Mesodermal cell (in vitro differentiated cells): ENCODE measurements at regions not wholly inside any gene's neighbourhood (a gene's known extent, or its start where the extent isn't known, plus 50 kb on each side); places are given as distances from the start of the nearest gene placed in this dataset.

Experiments
- H3K27ac ChIP-seq: 2 replicates; pipeline ENCODE4 v1.7.0; 2013; ENCODE audit warnings: mild to moderate bottlenecking, low read depth, low read length, moderate library complexity; ENCODE audit not compliant: severe bottlenecking
- H3K36me3 ChIP-seq: 2 replicates; pipeline ENCODE4 v1.7.1; 2013; ENCODE audit warnings: mild to moderate bottlenecking, low read length, moderate library complexity; ENCODE audit not compliant: control insufficient read depth, insufficient read depth
- H3K4me1 ChIP-seq: one replicate; pipeline ENCODE4 v1.7.1; 2013; ENCODE audit warnings: mild to moderate bottlenecking, low read length; ENCODE audit not compliant: insufficient read depth, control insufficient read depth, poor library complexity, severe bottlenecking
- H3K4me3 ChIP-seq: 2 replicates; pipeline ENCODE4 v1.7.0; 2013; ENCODE audit warnings: low read length, control low read depth, mild to moderate bottlenecking; ENCODE audit not compliant: insufficient read depth, poor library complexity, severe bottlenecking; ENCODE audit errors: extremely low read depth
- H3K9me3 ChIP-seq: 2 replicates; pipeline ENCODE4 v1.7.1; 2013; ENCODE audit warnings: mild to moderate bottlenecking, low read length, moderate library complexity; ENCODE audit not compliant: control insufficient read depth
- WGBS, 2 experiments: methylation state at CpG; one replicate each; pipeline ENCODE4 v1.1.5; 2013; ENCODE audit warnings: missing lambda C conversion rate in 2 of 2; ENCODE audit not compliant: insufficient coverage in 2 of 2; 5-methylcytosine and 5-hydroxymethylcytosine counted together

DNA sequence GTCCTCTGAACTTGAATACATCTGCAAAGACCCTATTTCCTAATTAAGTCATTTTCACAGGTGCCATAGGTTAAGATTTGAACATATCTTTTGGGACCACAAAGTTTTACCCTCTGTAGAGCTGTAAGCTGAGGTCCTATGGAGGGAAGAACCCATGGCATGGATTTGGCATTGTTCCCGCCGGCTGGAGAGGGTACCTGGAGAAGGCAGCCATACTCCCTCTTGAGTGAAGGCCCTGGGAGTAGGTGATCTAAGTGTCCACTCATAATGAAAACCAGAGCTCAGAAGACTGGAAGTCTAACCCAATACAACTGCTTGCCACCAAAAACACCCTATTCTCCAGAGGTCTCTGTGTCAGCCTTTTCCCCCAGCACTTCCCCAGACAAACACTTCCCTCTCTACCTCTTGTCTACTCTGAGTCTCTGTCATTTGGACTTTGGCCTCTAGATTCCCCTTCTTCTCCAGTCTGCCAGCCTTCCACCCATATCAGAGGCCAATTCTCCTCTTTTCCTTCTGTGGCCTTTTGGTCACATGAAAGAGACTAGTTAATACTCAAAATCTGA is 363.9 kb downstream of the MAFB start:
- no peak overlapping the region for H3K27ac ChIP-seq
- no peaks in the 10 kb centered on the region for H3K36me3 ChIP-seq
- H3K9me3 ChIP-seq: no peaks in the 10 kb centered on the region
- H3K4me3 ChIP-seq: no peak overlapping the region
- WGBS, 2 experiments: 100% methylated on average over 1 of the region's 2 CpGs; no CpG with 5 or more reads in 1 of the 2 experiments
- H3K4me1 ChIP-seq: peaks cover 4% of the 10 kb centered on the region

DNA sequence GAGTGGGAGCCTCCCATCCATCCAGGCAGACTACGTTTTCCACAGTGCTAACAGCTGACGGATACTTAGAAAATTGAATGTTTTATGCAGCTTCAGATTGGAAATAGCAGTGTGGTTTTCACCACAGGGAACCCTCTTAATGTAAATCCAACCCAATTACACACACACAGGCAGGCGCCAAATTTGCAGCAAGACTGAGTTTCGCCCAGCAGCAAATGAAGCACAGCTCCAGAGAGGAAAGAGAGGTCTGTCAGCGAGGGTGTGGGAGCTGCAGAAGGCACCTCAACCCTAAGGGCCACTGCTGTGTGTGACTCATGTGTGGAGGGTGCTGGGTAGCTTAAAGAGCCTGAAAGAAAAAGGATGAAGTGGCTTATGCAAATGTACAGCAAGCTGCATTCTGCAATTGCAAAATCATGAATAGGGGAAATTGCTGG is 365.7 kb downstream of the MAFB start:
- Histone ChIP-seq H3K4me3 (no peak overlapping the region), H3K4me1 (peaks cover 4% of the 10 kb centered on the region), H3K9me3 (no peaks in the 10 kb centered on the region), H3K36me3 (no peaks in the 10 kb centered on the region), H3K27ac (no peak overlapping the region)
- 88% methylated on average over 1 of the region's 5 CpGs; no CpG with 5 or more reads in 1 of the 2 experiments for WGBS, 2 experiments

DNA sequence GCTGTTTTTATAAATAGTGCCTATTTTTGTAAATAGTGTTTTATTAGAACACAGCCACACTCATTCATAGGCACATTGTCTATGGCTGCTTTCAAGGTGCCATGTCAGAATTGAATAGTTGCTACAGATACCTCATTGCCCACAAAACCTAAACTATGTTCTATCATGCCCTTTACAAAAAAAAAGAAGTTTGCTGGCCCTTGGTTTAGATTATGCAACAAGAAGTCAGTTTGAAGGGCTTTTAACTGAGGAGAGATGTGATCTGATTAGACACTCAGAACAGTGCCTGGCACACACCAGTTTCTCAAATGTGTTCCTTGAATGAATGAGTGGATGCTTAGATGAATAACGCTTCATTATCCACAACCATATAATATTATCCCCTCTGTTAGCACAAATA is 366.1 kb downstream of the MAFB start:
- H3K27ac ChIP-seq: no peak overlapping the region
- H3K4me3 ChIP-seq: no peak overlapping the region
- 100% methylated on average over 1 of the region's 1 CpG; no CpG with 5 or more reads in 1 of the 2 experiments for WGBS, 2 experiments
- no peaks in the 10 kb centered on the region for H3K9me3 ChIP-seq
- H3K4me1 ChIP-seq: peaks cover 4% of the 10 kb centered on the region
- H3K36me3 ChIP-seq: no peaks in the 10 kb centered on the region

DNA sequence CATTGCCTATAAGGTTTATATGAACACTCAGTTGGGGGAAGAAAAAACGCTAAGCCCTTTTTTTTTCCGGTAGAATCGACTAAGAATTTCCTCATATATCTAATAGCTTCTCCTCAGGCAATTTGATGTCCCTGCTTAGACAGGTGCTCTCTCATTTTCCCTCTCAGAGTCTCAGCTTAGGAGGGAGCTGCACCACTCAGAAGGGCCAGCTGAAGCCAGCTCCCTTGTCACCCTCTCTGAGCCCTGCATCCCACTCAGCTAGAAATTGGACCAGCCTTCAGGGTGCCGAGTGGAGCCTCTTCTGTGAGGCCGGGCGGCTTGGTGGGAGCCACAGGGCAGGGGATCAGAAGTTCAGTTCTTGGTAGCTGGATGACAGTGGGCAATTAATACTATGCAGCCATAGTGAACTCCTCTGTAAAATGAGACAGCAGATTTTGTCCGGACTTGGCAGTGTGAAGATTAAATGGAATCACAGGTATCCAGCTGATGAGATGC is 368.5 kb downstream of the MAFB start:
- Histone ChIP-seq H3K9me3 (no peaks in the 10 kb centered on the region), H3K4me3 (no peak overlapping the region), H3K36me3 (no peaks in the 10 kb centered on the region), H3K27ac (no peak overlapping the region), H3K4me1 (peaks cover 4% of the 10 kb centered on the region)
- 82 to 96% methylated on average over 3 to 5 of the region's 7 CpGs for WGBS, 2 experiments

DNA sequence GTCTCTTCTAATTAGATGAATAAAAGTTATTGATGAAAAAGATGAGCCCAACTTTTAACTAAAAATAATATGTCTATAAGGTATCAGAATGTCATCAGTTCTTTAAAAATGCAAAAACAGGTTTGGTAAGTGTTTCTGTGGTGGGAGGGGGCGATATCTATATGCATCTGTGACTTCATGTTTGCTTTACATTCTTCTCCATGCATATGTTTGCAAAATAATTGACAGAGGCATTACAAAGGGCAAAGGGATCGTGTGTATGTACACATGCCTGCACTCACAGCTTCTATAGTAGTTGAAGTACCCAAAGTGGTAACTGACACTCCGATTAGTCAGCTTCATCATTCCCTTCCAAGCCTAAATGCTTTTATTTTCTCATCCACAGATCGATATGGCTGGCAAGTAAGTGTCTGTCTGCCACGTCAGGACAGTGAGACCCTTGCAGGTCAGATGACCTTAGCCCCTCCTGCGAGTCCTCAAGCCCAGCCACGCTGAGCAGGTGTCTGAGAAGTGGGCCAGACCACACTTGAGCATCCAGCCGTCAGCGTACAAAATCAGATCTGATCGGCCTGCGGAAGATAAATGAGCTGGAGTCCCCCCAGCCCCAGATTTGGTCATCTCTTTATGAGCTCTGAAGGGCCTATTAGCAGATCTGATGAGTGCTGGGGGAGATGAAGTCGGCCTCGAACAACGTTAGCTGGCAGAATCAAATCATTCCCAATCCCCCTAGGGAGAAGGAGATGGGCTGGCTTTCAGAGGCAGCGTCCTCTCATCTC is 369.1 kb downstream of the MAFB start:
- no peak overlapping the region for H3K27ac ChIP-seq
- H3K4me3 ChIP-seq: no peak overlapping the region
- H3K9me3 ChIP-seq: no peaks in the 10 kb centered on the region
- H3K36me3 ChIP-seq: no peaks in the 10 kb centered on the region
- H3K4me1 ChIP-seq: peaks cover 4% of the 10 kb centered on the region
- WGBS, 2 experiments: 88 to 89% methylated on average over 10 to 14 of the region's 15 CpGs

DNA sequence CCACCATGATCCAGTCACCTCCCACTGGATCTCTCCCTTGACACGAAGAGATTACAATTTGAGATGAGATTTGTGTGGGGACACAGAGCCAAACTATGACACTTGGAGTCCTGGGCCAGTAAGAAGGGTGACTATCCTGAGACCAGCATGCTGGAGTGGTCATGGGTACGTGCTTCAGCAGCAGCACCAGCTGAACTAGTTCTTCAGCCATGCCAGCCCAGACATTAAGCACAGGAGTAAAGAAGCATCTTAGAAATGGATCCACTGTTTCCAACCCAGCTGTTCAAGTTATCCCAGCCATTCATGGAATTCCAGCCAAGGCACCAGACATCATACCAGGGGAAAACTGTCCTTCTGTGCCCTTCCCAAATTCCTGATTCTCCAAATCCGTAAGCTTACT is 370.0 kb downstream of the MAFB start:
- H3K4me3 ChIP-seq: no peak overlapping the region
- no peaks in the 10 kb centered on the region for H3K9me3 ChIP-seq
- no peaks in the 10 kb centered on the region for H3K36me3 ChIP-seq
- no peak overlapping the region for H3K27ac ChIP-seq
- 83 to 94% methylated on average over 2 of the region's 3 CpGs for WGBS, 2 experiments
- peaks cover 4% of the 10 kb centered on the region for H3K4me1 ChIP-seq

DNA sequence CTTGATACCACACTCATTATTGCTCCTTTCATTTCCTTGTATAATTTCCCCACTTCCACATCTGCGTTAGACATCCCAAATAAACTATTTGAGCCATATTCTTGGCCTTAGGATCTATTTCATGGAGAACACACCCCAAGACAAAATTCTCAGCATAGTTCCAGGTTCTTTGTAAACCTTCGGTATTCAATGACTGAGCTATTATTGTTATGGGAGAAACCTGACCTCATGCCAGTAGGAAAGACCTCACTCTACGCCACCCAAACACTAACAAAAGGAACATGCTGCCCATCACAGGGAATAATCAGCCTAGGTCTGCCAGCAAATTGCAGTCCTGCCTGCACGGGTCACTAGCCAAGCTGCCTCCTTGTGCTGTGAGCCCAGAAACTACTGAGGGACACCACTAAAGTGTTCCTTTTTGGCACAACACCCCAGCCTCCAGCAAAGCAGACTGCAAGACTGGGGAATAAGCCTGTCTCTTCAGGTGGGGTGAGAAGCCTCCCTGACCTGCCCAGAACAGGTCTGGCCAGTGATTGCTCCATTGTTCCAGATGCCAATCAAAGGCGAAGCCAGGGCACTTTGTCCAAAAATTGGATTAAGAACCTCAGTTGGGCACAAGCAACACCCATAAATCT is 371.8 kb downstream of the MAFB start:
- Histone ChIP-seq H3K4me1 (no peaks in the 10 kb centered on the region), H3K36me3 (no peaks in the 10 kb centered on the region), H3K27ac (no peak overlapping the region), H3K9me3 (no peaks in the 10 kb centered on the region), H3K4me3 (no peak overlapping the region)
- 83 to 91% methylated on average over 4 of the region's 5 CpGs for WGBS, 2 experiments

DNA sequence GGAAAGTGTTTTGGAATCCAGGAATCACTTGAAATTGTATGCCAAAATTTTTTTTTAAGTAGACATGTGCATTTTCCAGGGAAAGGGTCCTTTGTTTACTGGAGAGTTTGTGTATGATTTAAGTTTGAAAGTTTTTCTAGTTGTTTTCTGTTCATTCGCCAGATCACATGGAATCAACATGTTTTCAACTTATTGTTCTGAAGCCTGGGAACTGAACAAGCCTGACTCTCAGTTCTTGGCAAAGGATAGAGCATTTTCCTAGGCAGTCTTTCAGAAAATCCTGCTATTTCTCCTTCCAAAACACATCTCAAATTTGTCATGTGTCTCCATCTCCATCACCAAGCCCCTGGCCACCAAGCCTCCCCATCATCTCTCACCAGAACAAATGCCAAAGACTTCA is 374.8 kb downstream of the MAFB start:
- Histone ChIP-seq H3K9me3 (peaks cover 4% of the 10 kb centered on the region), H3K36me3 (no peaks in the 10 kb centered on the region), H3K4me1 (no peaks in the 10 kb centered on the region), H3K4me3 (no peak overlapping the region), H3K27ac (no peak overlapping the region)
- 67 to 100% methylated on average over 1 of the region's 1 CpG for WGBS, 2 experiments

DNA sequence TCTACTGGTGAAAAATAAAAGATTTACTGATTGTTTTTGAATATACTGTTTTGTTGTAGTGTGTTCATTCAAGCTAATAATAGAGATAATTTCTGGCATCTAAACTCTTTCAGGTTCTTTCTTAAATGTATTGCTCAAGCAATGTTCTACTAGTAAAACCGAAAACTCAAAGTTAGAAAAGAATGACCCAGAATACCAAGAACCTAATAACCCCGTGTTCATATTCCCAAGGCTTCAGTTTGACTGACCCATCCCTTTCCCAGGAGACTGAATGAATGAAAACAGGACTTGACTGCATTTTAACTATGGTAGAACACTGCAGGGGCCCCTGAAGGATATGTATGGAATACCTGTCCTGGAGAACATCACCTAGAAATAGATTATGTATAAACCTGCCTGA is 375.3 kb downstream of the MAFB start:
- no peak overlapping the region for H3K27ac ChIP-seq
- 100% methylated on average over 1 to 2 of the region's 2 CpGs for WGBS, 2 experiments
- H3K4me3 ChIP-seq: no peak overlapping the region
- H3K4me1 ChIP-seq: no peaks in the 10 kb centered on the region
- no peaks in the 10 kb centered on the region for H3K36me3 ChIP-seq
- H3K9me3 ChIP-seq: peaks cover 4% of the 10 kb centered on the region

DNA sequence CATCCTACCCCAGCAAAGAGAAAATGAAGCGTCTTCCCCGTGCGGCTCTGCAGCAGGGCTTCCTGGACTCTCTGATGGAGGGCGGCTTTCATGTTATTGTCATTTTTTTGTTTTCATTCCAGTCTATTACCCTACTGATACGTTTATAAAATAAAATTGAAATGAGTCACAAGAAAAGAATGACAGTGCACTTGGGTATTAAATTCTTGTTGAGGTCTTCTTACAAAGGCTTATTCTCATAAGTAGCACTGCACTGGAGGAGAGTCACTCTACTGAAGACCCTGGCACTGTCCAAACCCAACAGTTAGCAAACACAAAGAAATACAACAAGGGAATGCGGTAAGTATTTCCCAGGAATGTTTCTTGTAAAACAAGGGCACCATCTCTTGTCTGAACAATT is 379.3 kb downstream of the MAFB start:
- Histone ChIP-seq H3K4me1 (peaks cover 4% of the 10 kb centered on the region), H3K4me3 (no peak overlapping the region), H3K27ac (no peak overlapping the region), H3K36me3 (no peaks in the 10 kb centered on the region), H3K9me3 (peaks cover 4% of the 10 kb centered on the region)
- 98 to 100% methylated on average over 4 of the region's 6 CpGs for WGBS, 2 experiments
